Right lobe of liver (tissue), 6 donors: ENCODE measurements at regions not wholly inside any gene's neighbourhood (a gene's known extent, or its start where the extent isn't known, plus 50 kb on each side); places are given as distances from the start of the nearest gene placed in this dataset.

ENCODE experiments used
- ATAC-seq, 4 donors: fragments of 200-7000 bp; cut with Tn5 transposase; one replicate each; pipeline ENCODE4 v1.9.1; 2020; ENCODE audit warnings: mild to moderate bottlenecking in 4 of 4, moderate library complexity in 4 of 4
- DNase-seq, 3 donors: peaks; one replicate each; pipeline ENCODE4 v3.0.0-alpha.2; 2020
- H3K27ac ChIP-seq, 3 donors: fragments of 200-600 bp; one replicate each; pipeline ENCODE4 v1.8.0; 2022
- H3K27me3 ChIP-seq, 2 donors: fragments of 200-600 bp; one replicate each; pipeline ENCODE4 v1.8.0; 2022
- H3K36me3 ChIP-seq, 4 donors: fragments of 200-600 bp; sonication (generic) in 1 of 4; one replicate each; pipeline versions ENCODE4 v1.5.1 to v1.8.0; 2017 to 2022; ENCODE audit warnings: control low read depth in 1 of 4
- H3K4me1 ChIP-seq, 4 donors: fragments of 200-600 bp; sonication (generic) in 1 of 4; one replicate each; pipeline versions ENCODE4 v1.5.1 to v1.8.0; 2017 to 2022; ENCODE audit warnings: control low read depth in 1 of 4
- H3K4me3 ChIP-seq, 3 donors: fragments of 200-600 bp; one replicate each; pipeline ENCODE4 v1.8.0; 2022
- H3K9me3 ChIP-seq, 4 donors: fragments of 200-600 bp; sonication (generic) in 1 of 4; one replicate each; pipeline versions ENCODE4 v1.5.1 to v1.8.0; 2017 to 2022; ENCODE audit warnings: control low read depth in 1 of 4
- POLR2A ChIP-seq: fragments of 450-650 bp; IDR thresholded peaks from one replicate; pipeline ENCODE4 v1.6.1; 2017; ENCODE audit warnings: antibody characterized with exemption, mild to moderate bottlenecking
- WGBS: methylation state at CpG from one replicate; pipeline ENCODE4 v1.1.6; 2018; ENCODE audit warnings: low coverage, low lambda C conversion rate; ENCODE audit not compliant: insufficient coverage; ENCODE audit errors: missing lambda C conversion rate; 5-methylcytosine and 5-hydroxymethylcytosine counted together
- intact Hi-C, 2 donors: fragments of 100-400 bp; cut with DNase I; formaldehyde crosslinking; loops; one replicate each; pipeline versions ENCODE4 v1.11.2 to v1.14.1; 2022
- TF ChIP-seq, protein P1 (sequence below), 4 donors: fragments of 200-600 bp in 3 of 4; fragments of 450-650 bp in 1 of 4; IDR thresholded peaks; one replicate each; pipeline versions ENCODE4 v1.5.1 to v1.8.0; 2016 to 2022; ENCODE audit warnings: antibody characterized with exemption in 4 of 4, mild to moderate bottlenecking in 2 of 4
- donor health status: DM: no; HTN: yes; CAD: no.
- donor health status: DM: no; HTN: no; CAD: no.
- donor health status: DM: no; HTN: no; CAD: no.
- donor health status: DM: no; HTN: yes; CAD: no.
- donor health status: DM: no; HTN: yes; CAD: no.

DNA sequence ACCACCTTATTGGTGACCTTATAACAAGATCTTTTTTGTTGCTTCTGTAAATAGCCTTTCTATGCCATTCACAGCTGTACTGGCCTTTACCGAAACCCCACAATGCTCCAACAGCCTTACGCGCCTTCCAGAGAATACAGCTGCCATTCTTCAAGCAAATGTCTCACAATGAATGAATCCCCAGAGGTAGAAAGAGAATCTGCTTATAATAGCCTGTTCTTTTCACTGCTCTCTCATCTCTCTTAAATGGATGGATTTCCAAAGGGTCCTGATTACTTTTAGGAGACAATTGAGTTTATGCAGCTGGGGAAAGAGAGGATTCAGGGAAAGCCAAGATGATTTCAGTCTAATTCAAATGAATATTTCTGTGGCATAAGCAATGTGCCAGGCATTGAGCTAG, 183.1 kb upstream of the PDE1C start:
- intact Hi-C loops = no loop called here
- H3K27ac ChIP-seq = no peak overlapping the region
- H3K4me1 ChIP-seq = no peaks in the 10 kb centered on the region
- no peaks in the 10 kb centered on the region for H3K9me3 ChIP-seq
- no peaks in the 10 kb centered on the region for H3K27me3 ChIP-seq
- no peak for DNase-seq
- 78% methylated on average over 3 of the region's 3 CpGs for WGBS
- no peak for ATAC-seq
- no peak overlapping the region for H3K4me3 ChIP-seq
- no peaks in the 10 kb centered on the region for H3K36me3 ChIP-seq
- TF ChIP-seq, protein P1, sequence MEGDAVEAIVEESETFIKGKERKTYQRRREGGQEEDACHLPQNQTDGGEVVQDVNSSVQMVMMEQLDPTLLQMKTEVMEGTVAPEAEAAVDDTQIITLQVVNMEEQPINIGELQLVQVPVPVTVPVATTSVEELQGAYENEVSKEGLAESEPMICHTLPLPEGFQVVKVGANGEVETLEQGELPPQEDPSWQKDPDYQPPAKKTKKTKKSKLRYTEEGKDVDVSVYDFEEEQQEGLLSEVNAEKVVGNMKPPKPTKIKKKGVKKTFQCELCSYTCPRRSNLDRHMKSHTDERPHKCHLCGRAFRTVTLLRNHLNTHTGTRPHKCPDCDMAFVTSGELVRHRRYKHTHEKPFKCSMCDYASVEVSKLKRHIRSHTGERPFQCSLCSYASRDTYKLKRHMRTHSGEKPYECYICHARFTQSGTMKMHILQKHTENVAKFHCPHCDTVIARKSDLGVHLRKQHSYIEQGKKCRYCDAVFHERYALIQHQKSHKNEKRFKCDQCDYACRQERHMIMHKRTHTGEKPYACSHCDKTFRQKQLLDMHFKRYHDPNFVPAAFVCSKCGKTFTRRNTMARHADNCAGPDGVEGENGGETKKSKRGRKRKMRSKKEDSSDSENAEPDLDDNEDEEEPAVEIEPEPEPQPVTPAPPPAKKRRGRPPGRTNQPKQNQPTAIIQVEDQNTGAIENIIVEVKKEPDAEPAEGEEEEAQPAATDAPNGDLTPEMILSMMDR (IDR thresholded peaks at IDR 0.05) = no peak
- TF ChIP-seq POLR2A = no peak

DNA sequence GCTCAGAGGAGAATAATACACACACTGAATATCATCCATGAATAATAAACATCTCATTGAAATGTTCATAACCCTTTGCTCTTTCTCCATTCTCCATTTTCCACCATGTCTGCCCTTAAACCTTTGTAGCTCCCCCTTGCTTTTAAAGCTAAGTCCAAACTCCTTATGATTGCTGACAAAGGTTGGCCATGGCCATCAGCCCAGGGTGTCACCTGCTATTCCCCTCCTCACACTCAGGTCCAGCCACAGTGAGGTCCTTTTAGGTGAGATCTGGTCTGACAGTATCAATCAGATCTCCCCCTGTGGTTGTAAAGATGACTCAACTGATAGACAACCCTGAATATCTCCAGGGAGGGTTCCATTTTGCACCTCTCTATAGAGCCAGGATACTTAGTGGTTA, 181.5 kb upstream of the PDE1C start:
- intact Hi-C loops = no loop called here
- no peak for DNase-seq
- H3K4me3 ChIP-seq = no peak overlapping the region
- ATAC-seq = no peak
- TF ChIP-seq, protein P1 (IDR thresholded peaks at IDR 0.05) = no peak
- no peak for TF ChIP-seq POLR2A
- H3K27me3 ChIP-seq = no peaks in the 10 kb centered on the region
- H3K9me3 ChIP-seq = no peaks in the 10 kb centered on the region
- H3K36me3 ChIP-seq = no peaks in the 10 kb centered on the region
- no peak overlapping the region for H3K27ac ChIP-seq
- H3K4me1 ChIP-seq = no peaks in the 10 kb centered on the region

DNA sequence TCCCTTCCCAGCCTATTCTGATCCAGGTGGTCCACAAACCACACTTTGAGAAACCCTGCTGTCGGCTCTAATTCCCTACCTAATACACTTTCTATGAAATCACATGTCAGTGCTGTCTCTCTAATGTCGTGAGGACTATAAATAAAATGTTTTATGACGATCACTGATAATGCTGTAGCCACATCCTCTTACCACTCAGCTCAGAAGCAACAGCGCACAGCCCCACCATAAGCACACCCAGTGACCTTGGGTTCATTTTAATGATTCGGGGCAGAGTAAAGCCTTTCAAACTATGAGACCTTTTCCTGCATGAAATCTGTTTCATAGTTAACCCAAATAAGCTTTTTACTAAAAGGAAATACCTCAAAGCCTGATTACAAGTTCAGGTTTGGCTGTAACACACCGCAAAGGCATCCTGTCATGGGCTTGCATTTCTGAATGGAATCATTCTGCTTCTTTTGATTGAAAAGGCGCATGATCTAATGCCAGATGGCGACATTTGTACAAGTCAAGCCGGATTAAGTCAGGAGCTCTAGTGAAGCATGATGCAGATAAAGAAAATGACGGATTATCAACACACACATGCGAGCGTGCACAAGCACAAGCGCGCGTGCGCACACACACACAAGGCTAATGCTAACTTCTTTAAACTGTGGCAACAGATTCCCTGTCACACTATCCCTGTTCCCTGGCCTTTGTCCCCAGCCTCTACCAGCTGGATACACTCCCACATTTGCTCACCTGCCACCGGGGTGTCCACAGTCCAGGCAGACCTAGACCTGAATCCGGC, 180.5 kb upstream of the PDE1C start:
- Histone ChIP-seq H3K27me3 (no peaks in the 10 kb centered on the region), H3K27ac (no peak overlapping the region), H3K36me3 (no peaks in the 10 kb centered on the region), H3K4me3 (no peak overlapping the region), H3K9me3 (no peaks in the 10 kb centered on the region), H3K4me1 (no peaks in the 10 kb centered on the region)
- DNase-seq (peak in 1 of 3 donors; percentile 18), ATAC-seq (peak in 3 of 4 donors; percentile 59 to 72 (median 61))
- 54% methylated on average over 15 of the region's 18 CpGs for WGBS
- TF ChIP-seq, protein P1 (IDR thresholded peaks at IDR 0.05) = no peak
- TF ChIP-seq POLR2A = no peak
- intact Hi-C loops = no loop called here

DNA sequence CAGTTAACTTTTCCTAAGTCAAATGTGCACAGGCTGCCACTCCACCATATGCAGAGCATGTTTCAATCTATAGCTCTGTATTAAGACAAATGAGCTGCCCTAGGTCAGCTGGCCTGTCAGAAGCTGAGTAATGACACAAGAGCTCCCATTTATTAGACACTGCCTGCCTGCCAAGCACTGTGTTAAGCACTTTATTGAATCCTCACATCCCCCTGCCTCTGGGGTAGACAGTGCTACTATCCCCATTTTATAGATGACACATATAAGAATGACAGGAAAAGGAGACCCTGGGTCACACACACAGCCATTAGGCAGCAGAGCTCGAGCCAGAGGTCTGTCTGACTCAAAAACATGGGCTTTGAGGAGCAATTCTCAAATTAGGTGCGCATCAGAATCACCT, 179.8 kb upstream of the PDE1C start:
- 38% methylated on average over 1 of the region's 2 CpGs for WGBS
- DNase-seq = no peak
- H3K27ac ChIP-seq = no peak overlapping the region
- intact Hi-C loops = no loop called here
- no peaks in the 10 kb centered on the region for H3K9me3 ChIP-seq
- no peaks in the 10 kb centered on the region for H3K27me3 ChIP-seq
- H3K4me3 ChIP-seq = no peak overlapping the region
- H3K4me1 ChIP-seq = no peaks in the 10 kb centered on the region
- no peak for TF ChIP-seq POLR2A
- TF ChIP-seq, protein P1 (IDR thresholded peaks at IDR 0.05) = no peak
- H3K36me3 ChIP-seq = no peaks in the 10 kb centered on the region
- no peak for ATAC-seq
